Astrocyte (in vitro differentiated cells and primary cell): ENCODE measurements at regions not wholly inside any gene's neighbourhood (a gene's known extent, or its start where the extent isn't known, plus 50 kb on each side); places are given as distances from the start of the nearest gene placed in this dataset.

Experiments
- CTCF ChIP-seq: IDR thresholded peaks from 2 replicates; pipeline ENCODE4 v1.5.1; 2011; ENCODE audit warnings: low read depth, mild to moderate bottlenecking, inconsistent platforms, low read length, moderate library complexity; ENCODE audit not compliant: insufficient read depth
- EZH2 ChIP-seq: IDR thresholded peaks from 2 replicates; pipeline ENCODE4 v1.6.1; 2012; ENCODE audit warnings: mild to moderate bottlenecking, low read length, inconsistent platforms; ENCODE audit not compliant: insufficient read depth

- TF ChIP-seq CTCF (no peak), EZH2 (no peak)
These were observed 723.4 kb downstream of the ZPLD1 start for GRCh38 chr3:103158183-103158582.
